ENCODE measurements at regions not wholly inside any gene's neighbourhood (a gene's known extent, or its start where the extent isn't known, plus 50 kb on each side); places are given as distances from the start of the nearest gene placed in this dataset.
"Not testable (repeated sequence)": the region's sequence is repeated elsewhere in the genome, so short reads cannot be mapped to it uniquely, and the experiment has no call there.

GRCh38 chr6:33901822-33902456 lies 98.1 kb upstream of the MLN start:
- in situ Hi-C loops (cut with MboI; ENCODE audit: low pct_unique_long_range_greater_than_20kb, low sequenced_read_pairs) = no loop called here
- DNase-seq = no peak

- DNase-seq = no peak
- in situ Hi-C loops (cut with MboI; ENCODE audit: low pct_unique_long_range_greater_than_20kb, low sequenced_read_pairs) = no loop called here
These were observed 95.0 kb upstream of the MLN start for GRCh38 chr6:33898771-33899170.

- no peak for DNase-seq
- in situ Hi-C loops (cut with MboI; ENCODE audit: low pct_unique_long_range_greater_than_20kb, low sequenced_read_pairs) = no loop called here
These were observed 93.5 kb upstream of the MLN start for GRCh38 chr6:33897189-33897780.

- in situ Hi-C loops (cut with MboI; ENCODE audit: low pct_unique_long_range_greater_than_20kb, low sequenced_read_pairs) = no loop called here
- DNase-seq = no peak
These were observed 92.8 kb upstream of the MLN start for GRCh38 chr6:33896391-33897188.

GRCh38 chr6:33895988-33896387 lies 92.2 kb upstream of the MLN start:
- DNase-seq = no peak
- in situ Hi-C loops (cut with MboI; ENCODE audit: low pct_unique_long_range_greater_than_20kb, low sequenced_read_pairs) = no loop called here

- in situ Hi-C loops (cut with MboI; ENCODE audit: low pct_unique_long_range_greater_than_20kb, low sequenced_read_pairs) = no loop called here
- DNase-seq = no peak
These were observed 91.5 kb upstream of the MLN start for GRCh38 chr6:33895296-33895695.

- in situ Hi-C loops (cut with MboI; ENCODE audit: low pct_unique_long_range_greater_than_20kb, low sequenced_read_pairs) = no loop called here
- DNase-seq = no peak
These were observed 90.6 kb upstream of the MLN start for GRCh38 chr6:33894438-33894837.

GRCh38 chr6:33892581-33893346 lies 89.0 kb upstream of the MLN start:
- in situ Hi-C loops (cut with MboI; ENCODE audit: low pct_unique_long_range_greater_than_20kb, low sequenced_read_pairs) = no loop called here
- no peak for DNase-seq

- in situ Hi-C loops (cut with MboI; ENCODE audit: low pct_unique_long_range_greater_than_20kb, low sequenced_read_pairs) = no loop called here
- DNase-seq = no peak
These were observed 84.9 kb upstream of the MLN start for GRCh38 chr6:33888664-33889200.

- no peak for DNase-seq
- in situ Hi-C loops (cut with MboI; ENCODE audit: low pct_unique_long_range_greater_than_20kb, low sequenced_read_pairs) = no loop called here
These were observed 84.4 kb upstream of the MLN start for GRCh38 chr6:33888183-33888582.

- in situ Hi-C loops (cut with MboI; ENCODE audit: low pct_unique_long_range_greater_than_20kb, low sequenced_read_pairs) = no loop called here
- no peak for DNase-seq
These were observed 82.9 kb upstream of the MLN start for GRCh38 chr6:33886673-33887144.

GRCh38 chr6:33885132-33886057 lies 81.6 kb upstream of the MLN start:
- in situ Hi-C loops (cut with MboI; ENCODE audit: low pct_unique_long_range_greater_than_20kb, low sequenced_read_pairs) = no loop called here
- DNase-seq = no peak

- in situ Hi-C loops (cut with MboI; ENCODE audit: low pct_unique_long_range_greater_than_20kb, low sequenced_read_pairs); DNase-seq: not testable (repeated sequence)
These were observed 79.8 kb upstream of the MLN start for GRCh38 chr6:33883621-33884020.

- in situ Hi-C loops (cut with MboI; ENCODE audit: low pct_unique_long_range_greater_than_20kb, low sequenced_read_pairs) = no loop called here
- DNase-seq = no peak
These were observed 78.4 kb upstream of the MLN start for GRCh38 chr6:33882154-33882553.

GRCh38 chr6:33880766-33881165 lies 77.0 kb upstream of the MLN start:
- DNase-seq = no peak
- in situ Hi-C loops (cut with MboI; ENCODE audit: low pct_unique_long_range_greater_than_20kb, low sequenced_read_pairs) = no loop called here

GRCh38 chr6:33880104-33880678 lies 76.4 kb upstream of the MLN start:
- in situ Hi-C loops (cut with MboI; ENCODE audit: low pct_unique_long_range_greater_than_20kb, low sequenced_read_pairs) = no loop called here
- DNase-seq = no peak

GRCh38 chr6:33878562-33878961 lies 74.8 kb upstream of the MLN start:
- no peak for DNase-seq
- in situ Hi-C loops (cut with MboI; ENCODE audit: low pct_unique_long_range_greater_than_20kb, low sequenced_read_pairs) = no loop called here

GRCh38 chr6:33877982-33878535 lies 74.3 kb upstream of the MLN start:
- in situ Hi-C loops (cut with MboI; ENCODE audit: low pct_unique_long_range_greater_than_20kb, low sequenced_read_pairs) = no loop called here
- no peak for DNase-seq
